ENCODE measurements at regions not wholly inside any gene's neighbourhood (a gene's known extent, or its start where the extent isn't known, plus 50 kb on each side); places are given as distances from the start of the nearest gene placed in this dataset.

GRCh38 chr2:145931781-145932395, 1412.0 kb upstream of the ZEB2 start:
- no peak for TF ChIP-seq ZNF548 (tag by site-specific recombination; IDR thresholded peaks at IDR 0.05)
- TF ChIP-seq ZNF560 (tag by site-specific recombination; IDR thresholded peaks at IDR 0.05; ENCODE audit: borderline replicate concordance) = no peak
- no peak for TF ChIP-seq ZNF148 (tag by site-specific recombination; IDR thresholded peaks at IDR 0.05; ENCODE audit: borderline replicate concordance)
- no peak for TF ChIP-seq ZNF660 (tag by site-specific recombination; IDR thresholded peaks at IDR 0.05)
- no peak for TF ChIP-seq ZNF626 (tag by site-specific recombination; IDR thresholded peaks at IDR 0.05)
- no peak for TF ChIP-seq ZNF521 (tag by site-specific recombination; IDR thresholded peaks at IDR 0.05)
- no peak for TF ChIP-seq PRDM10 (tag by site-specific recombination; IDR thresholded peaks at IDR 0.05)
- TF ChIP-seq ZIC2 (tag by site-specific recombination; IDR thresholded peaks at IDR 0.05) = no peak
- no peak for TF ChIP-seq PATZ1 (tag by site-specific recombination; IDR thresholded peaks at IDR 0.05)
- TF ChIP-seq, protein P1, sequence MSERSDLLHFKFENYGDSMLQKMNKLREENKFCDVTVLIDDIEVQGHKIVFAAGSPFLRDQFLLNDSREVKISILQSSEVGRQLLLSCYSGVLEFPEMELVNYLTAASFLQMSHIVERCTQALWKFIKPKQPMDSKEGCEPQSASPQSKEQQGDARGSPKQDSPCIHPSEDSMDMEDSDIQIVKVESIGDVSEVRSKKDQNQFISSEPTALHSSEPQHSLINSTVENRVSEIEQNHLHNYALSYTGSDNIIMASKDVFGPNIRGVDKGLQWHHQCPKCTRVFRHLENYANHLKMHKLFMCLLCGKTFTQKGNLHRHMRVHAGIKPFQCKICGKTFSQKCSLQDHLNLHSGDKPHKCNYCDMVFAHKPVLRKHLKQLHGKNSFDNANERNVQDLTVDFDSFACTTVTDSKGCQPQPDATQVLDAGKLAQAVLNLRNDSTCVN (tag by site-specific recombination; optimal IDR thresholded peaks at IDR 0.05) = no peak
- TF ChIP-seq ZNF324 (tag by site-specific recombination; IDR thresholded peaks at IDR 0.05) = no peak
- no peak for TF ChIP-seq ZNF585B (tag by site-specific recombination; IDR thresholded peaks at IDR 0.05)
- TF ChIP-seq ZBTB1 (tag by site-specific recombination; IDR thresholded peaks at IDR 0.05) = no peak
- no peak for TF ChIP-seq HIC1 (tag by site-specific recombination; IDR thresholded peaks at IDR 0.05)
- TF ChIP-seq ZXDB (tag by site-specific recombination; IDR thresholded peaks at IDR 0.05) = no peak
- TF ChIP-seq ZNF354C (tag by site-specific recombination; IDR thresholded peaks at IDR 0.05; ENCODE audit: borderline replicate concordance, low read depth) = no peak
- no peak for TF ChIP-seq KLF10 (tag by site-specific recombination; IDR thresholded peaks at IDR 0.05)

More at GRCh38 chr2:145931781-145932395, 1412.0 kb upstream of the ZEB2 start:
- Histone ChIP-seq H3K4me1 (ENCODE audit: control insufficient read depth, insufficient read depth, low read length) (no peaks in the 10 kb centered on the region), H3K9me3 (ENCODE audit: control insufficient read depth, insufficient read depth, low read depth, low read length) (no peaks in the 10 kb centered on the region), H3K27ac (ENCODE audit: extremely low read depth, low read depth, low read length) (no peak overlapping the region), H3K36me3 (ENCODE audit: control insufficient read depth in 2 of 2, insufficient read depth in 1 of 2, low read length in 2 of 2) (no peaks in the 10 kb centered on the region), H3K4me3 (ENCODE audit: low read depth, low read length) (no peak overlapping the region)
- ChIA-PET POLR2A (no interaction called here), CTCF (interaction anchor here (0.7 kb wide), 1 partner anchor 999 kb away, joined by 3 read pairs; no protein-coding TSS in a partner anchor)

All from HEK293 (cell line).